ENCODE measurements at regions not wholly inside any gene's neighbourhood (a gene's known extent, or its start where the extent isn't known, plus 50 kb on each side); places are given as distances from the start of the nearest gene placed in this dataset.

DNA sequence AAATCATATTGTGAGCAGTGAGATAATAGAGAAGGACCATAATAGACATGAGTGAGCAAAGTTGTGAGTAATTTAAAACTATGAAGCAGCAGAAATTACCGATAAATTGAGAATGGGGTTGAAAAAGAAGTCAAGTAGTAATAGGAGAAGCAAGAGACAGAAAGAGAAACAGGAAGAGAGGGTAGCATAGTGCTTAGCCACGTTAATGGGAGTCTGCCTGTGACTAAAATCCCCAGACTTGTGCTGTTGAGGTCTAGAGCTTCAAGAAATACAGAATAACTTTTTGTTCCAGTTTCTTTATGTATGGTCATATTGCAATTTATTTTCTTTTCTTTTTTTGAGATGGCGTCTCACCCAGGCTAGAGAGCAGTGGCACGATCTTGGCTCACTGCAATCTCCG lies 368.7 kb downstream of the METTL15 start:
- Mint-ChIP-seq H3K36me3 (no peaks in the 10 kb centered on the region), H3K27me3 (no peaks in the 10 kb centered on the region), H3K4me1 (no peaks in the 10 kb centered on the region), H3K4me3 (no peak overlapping the region), H3K27ac (no peak overlapping the region), H3K9me3 (no peaks in the 10 kb centered on the region)
- Histone ChIP-seq H3K4me1 (ENCODE audit: control insufficient read depth in 1 of 2, extremely low read depth in 1 of 2, insufficient read depth in 2 of 2, low read length in 2 of 2) (no peaks in the 10 kb centered on the region), H3K9me3 (no peaks in the 10 kb centered on the region), H3K27me3 (replicated peaks in 1 of 2; ENCODE audit: control insufficient read depth in 2 of 2, extremely low read depth in 1 of 2, insufficient read depth in 2 of 2, low read length in 1 of 2) (no peaks in the 10 kb centered on the region), H3K4me3 (ENCODE audit: control insufficient read depth in 1 of 2, extremely low read depth in 1 of 2, low read length in 1 of 2) (no peak overlapping the region), H3K27ac (ENCODE audit: low read length) (no peak overlapping the region), H3K36me3 (ENCODE audit: control insufficient read depth in 2 of 2, extremely low read depth in 1 of 2, insufficient read depth in 1 of 2, low read length in 1 of 2) (no peaks in the 10 kb centered on the region)
- 75% methylated on average over 1 of the region's 5 CpGs for WGBS (ENCODE audit: insufficient coverage)
- ChIA-PET CTCF (no interaction called here), POLR2A (no interaction called here)
- ATAC-seq (replicated peaks in 1 of 4), result no peak
- DNase-seq, result no peak

DNA sequence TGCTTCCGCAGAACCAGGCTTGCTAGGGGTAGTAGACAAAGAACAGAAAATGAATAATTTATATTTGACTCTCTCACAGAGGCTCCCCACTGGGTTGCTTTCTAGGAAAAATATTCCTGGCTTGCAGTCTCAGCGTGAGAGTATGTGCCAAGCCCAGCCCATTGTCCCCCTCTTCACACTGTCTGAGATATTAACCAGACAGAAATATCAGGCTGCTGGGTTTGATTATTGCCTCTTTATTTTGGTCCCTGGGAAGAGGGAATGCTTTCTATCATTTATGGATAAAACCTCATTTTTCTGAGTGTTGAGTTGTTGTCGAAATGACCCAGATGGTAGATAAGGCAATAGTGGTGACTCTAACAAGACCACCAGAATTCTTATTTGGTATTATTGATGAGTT lies 367.9 kb downstream of the METTL15 start:
- Histone ChIP-seq H3K27me3 (replicated peaks in 1 of 2; ENCODE audit: control insufficient read depth in 2 of 2, extremely low read depth in 1 of 2, insufficient read depth in 2 of 2, low read length in 1 of 2) (no peaks in the 10 kb centered on the region), H3K4me1 (ENCODE audit: control insufficient read depth in 1 of 2, extremely low read depth in 1 of 2, insufficient read depth in 2 of 2, low read length in 2 of 2) (no peaks in the 10 kb centered on the region), H3K36me3 (ENCODE audit: control insufficient read depth in 2 of 2, extremely low read depth in 1 of 2, insufficient read depth in 1 of 2, low read length in 1 of 2) (no peaks in the 10 kb centered on the region), H3K9me3 (no peaks in the 10 kb centered on the region), H3K4me3 (ENCODE audit: control insufficient read depth in 1 of 2, extremely low read depth in 1 of 2, low read length in 1 of 2) (no peak overlapping the region), H3K27ac (ENCODE audit: low read length) (no peak overlapping the region)
- H3K27ac Mint-ChIP-seq, result no peak overlapping the region
- DNase-seq, result no peak
- no peak for ATAC-seq (replicated peaks in 1 of 4)
- no CpG with 5 or more reads among the region's 3 CpGs for WGBS (ENCODE audit: insufficient coverage)
- no peaks in the 10 kb centered on the region for H3K27me3 Mint-ChIP-seq
- H3K9me3 Mint-ChIP-seq, result no peaks in the 10 kb centered on the region
- no peak overlapping the region for H3K4me3 Mint-ChIP-seq
- H3K4me1 Mint-ChIP-seq, result no peaks in the 10 kb centered on the region
- ChIA-PET POLR2A (no interaction called here), CTCF (interaction anchor here in 1 of 2 donors (0.6 kb wide), 1 partner anchor 541 kb away, joined by 3 read pairs; no protein-coding TSS in a partner anchor)
- no peaks in the 10 kb centered on the region for H3K36me3 Mint-ChIP-seq

DNA sequence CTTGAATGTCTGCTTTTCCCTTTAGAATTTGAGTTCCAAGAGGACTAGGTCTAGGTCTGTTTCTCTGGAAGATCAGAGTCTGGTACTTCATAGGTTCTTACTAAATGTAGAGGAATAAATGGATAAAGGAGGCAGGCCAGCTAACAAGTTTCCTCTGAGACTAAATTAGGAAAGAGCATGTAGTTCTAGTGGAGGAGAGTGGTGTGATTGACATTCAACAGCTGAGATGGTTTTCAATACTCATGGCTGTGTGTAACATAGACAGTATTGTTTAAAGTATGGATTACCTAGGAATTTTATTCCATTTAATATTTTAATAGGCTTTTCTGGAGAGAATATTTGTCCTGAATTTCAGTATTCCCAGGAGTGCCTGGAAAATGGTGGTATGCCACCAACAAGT lies 364.7 kb downstream of the METTL15 start:
- H3K36me3 Mint-ChIP-seq, result no peaks in the 10 kb centered on the region
- Histone ChIP-seq H3K4me3 (ENCODE audit: control insufficient read depth in 1 of 2, extremely low read depth in 1 of 2, low read length in 1 of 2) (no peak overlapping the region), H3K27me3 (replicated peaks in 1 of 2; ENCODE audit: control insufficient read depth in 2 of 2, extremely low read depth in 1 of 2, insufficient read depth in 2 of 2, low read length in 1 of 2) (no peaks in the 10 kb centered on the region), H3K36me3 (ENCODE audit: control insufficient read depth in 2 of 2, extremely low read depth in 1 of 2, insufficient read depth in 1 of 2, low read length in 1 of 2) (no peaks in the 10 kb centered on the region), H3K27ac (ENCODE audit: low read length) (no peak overlapping the region), H3K4me1 (ENCODE audit: control insufficient read depth in 1 of 2, extremely low read depth in 1 of 2, insufficient read depth in 2 of 2, low read length in 2 of 2) (no peaks in the 10 kb centered on the region), H3K9me3 (no peaks in the 10 kb centered on the region)
- ATAC-seq (replicated peaks in 1 of 4), result no peak
- H3K4me3 Mint-ChIP-seq, result no peak overlapping the region
- POLR2A ChIA-PET, result no interaction called here
- no peak for DNase-seq
- CTCF ChIA-PET, result no interaction called here
- no peaks in the 10 kb centered on the region for H3K4me1 Mint-ChIP-seq
- H3K27ac Mint-ChIP-seq, result no peak overlapping the region
- no peaks in the 10 kb centered on the region for H3K27me3 Mint-ChIP-seq
- H3K9me3 Mint-ChIP-seq, result no peaks in the 10 kb centered on the region

DNA sequence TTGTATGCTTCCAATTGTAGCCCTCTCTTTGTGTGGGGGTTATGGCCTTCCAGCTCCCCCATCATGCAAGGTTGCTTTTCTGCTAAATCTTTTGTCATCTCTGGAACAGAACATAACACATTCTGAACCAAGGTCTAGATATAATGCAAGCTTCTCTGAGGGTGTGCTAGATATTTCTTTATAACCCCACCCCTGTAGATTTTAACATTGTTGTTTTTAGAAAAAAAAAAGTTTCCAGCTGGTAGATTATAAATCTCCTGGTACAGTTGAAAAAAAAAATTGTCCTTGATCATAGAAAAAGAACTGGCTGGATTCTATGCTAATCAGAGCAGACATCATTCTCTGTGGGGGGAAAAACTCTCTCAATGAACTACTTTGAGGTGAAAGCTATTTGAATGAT lies 363.3 kb downstream of the METTL15 start:
- H3K36me3 Mint-ChIP-seq, result no peaks in the 10 kb centered on the region
- no peaks in the 10 kb centered on the region for H3K36me3 ChIP-seq (ENCODE audit: control insufficient read depth in 2 of 2, extremely low read depth in 1 of 2, insufficient read depth in 1 of 2, low read length in 1 of 2)
- CTCF ChIA-PET, result no interaction called here

DNA sequence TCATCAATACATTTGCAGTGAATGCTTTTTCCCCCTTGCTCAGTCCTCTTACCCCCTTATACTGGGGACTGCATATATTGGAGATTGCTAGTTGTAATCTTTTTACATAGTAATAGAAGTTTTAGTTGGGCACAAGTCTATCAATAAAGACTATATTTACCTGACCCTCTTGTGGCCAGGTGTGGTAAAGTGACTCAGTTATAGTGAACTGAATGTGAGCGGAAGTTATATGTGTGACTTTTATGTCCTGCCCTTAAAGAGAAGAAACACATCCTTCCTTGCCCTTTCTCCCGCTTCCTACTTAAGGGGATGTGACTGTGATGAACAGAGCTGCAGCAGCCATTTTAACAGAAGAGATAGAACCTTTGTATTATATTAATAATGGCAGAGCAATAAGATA lies 362.0 kb downstream of the METTL15 start:
- Mint-ChIP-seq H3K36me3 (no peaks in the 10 kb centered on the region), H3K4me3 (no peak overlapping the region), H3K9me3 (peaks cover 0 to 3% (median 0%) of the 10 kb centered on the region in 3 donors), H3K27ac (no peak overlapping the region), H3K27me3 (no peaks in the 10 kb centered on the region), H3K4me1 (no peaks in the 10 kb centered on the region)
- Histone ChIP-seq H3K4me3 (ENCODE audit: control insufficient read depth in 1 of 2, extremely low read depth in 1 of 2, low read length in 1 of 2) (no peak overlapping the region), H3K36me3 (ENCODE audit: control insufficient read depth in 2 of 2, extremely low read depth in 1 of 2, insufficient read depth in 1 of 2, low read length in 1 of 2) (no peaks in the 10 kb centered on the region), H3K27me3 (replicated peaks in 1 of 2; ENCODE audit: control insufficient read depth in 2 of 2, extremely low read depth in 1 of 2, insufficient read depth in 2 of 2, low read length in 1 of 2) (no peaks in the 10 kb centered on the region), H3K9me3 (no peaks in the 10 kb centered on the region), H3K4me1 (ENCODE audit: control insufficient read depth in 1 of 2, extremely low read depth in 1 of 2, insufficient read depth in 2 of 2, low read length in 2 of 2) (no peaks in the 10 kb centered on the region), H3K27ac (ENCODE audit: low read length) (no peak overlapping the region)
- no CpG with 5 or more reads among the region's 2 CpGs for WGBS (ENCODE audit: insufficient coverage)
- ChIA-PET POLR2A (no interaction called here), CTCF (no interaction called here)
- ATAC-seq (replicated peaks in 1 of 4) (no peak), DNase-seq (no peak)

More for the DNA sequence above, 363.3 kb downstream of the METTL15 start:
- Mint-ChIP-seq H3K4me1 (no peaks in the 10 kb centered on the region), H3K9me3 (peaks cover 0 to 3% (median 0%) of the 10 kb centered on the region in 3 donors), H3K4me3 (no peak overlapping the region), H3K27me3 (no peaks in the 10 kb centered on the region), H3K27ac (no peak overlapping the region)
- POLR2A ChIA-PET, result no interaction called here
- H3K27ac ChIP-seq (ENCODE audit: low read length), result no peak overlapping the region
- H3K9me3 ChIP-seq, result no peaks in the 10 kb centered on the region
- no peak overlapping the region for H3K4me3 ChIP-seq (ENCODE audit: control insufficient read depth in 1 of 2, extremely low read depth in 1 of 2, low read length in 1 of 2)
- no peaks in the 10 kb centered on the region for H3K4me1 ChIP-seq (ENCODE audit: control insufficient read depth in 1 of 2, extremely low read depth in 1 of 2, insufficient read depth in 2 of 2, low read length in 2 of 2)
- DNase-seq (no peak), ATAC-seq (replicated peaks in 1 of 4) (no peak)
- H3K27me3 ChIP-seq (replicated peaks in 1 of 2; ENCODE audit: control insufficient read depth in 2 of 2, extremely low read depth in 1 of 2, insufficient read depth in 2 of 2, low read length in 1 of 2), result no peaks in the 10 kb centered on the region

DNA sequence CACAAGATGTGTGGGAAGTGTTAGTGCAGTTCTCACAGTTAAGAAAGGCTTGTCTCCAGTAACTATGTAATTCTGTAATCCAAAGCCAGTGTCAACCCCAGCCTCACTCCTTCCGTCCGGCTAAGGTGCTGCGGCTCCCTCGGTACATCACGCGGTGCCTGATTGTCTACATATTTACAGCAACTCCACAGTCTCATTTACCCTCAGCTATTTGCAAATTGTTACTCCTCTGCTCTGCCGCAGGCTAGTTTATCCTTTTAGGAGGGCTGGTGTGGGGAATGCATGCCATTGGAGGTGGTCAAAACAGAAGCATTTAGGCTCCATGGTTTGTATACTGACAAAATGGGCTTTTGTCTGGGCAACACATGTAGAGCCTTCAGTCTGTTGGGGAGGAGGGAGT lies 358.3 kb downstream of the METTL15 start:
- Histone ChIP-seq H3K4me3 (ENCODE audit: control insufficient read depth in 1 of 2, extremely low read depth in 1 of 2, low read length in 1 of 2) (no peak overlapping the region), H3K9me3 (no peaks in the 10 kb centered on the region), H3K4me1 (ENCODE audit: control insufficient read depth in 1 of 2, extremely low read depth in 1 of 2, insufficient read depth in 2 of 2, low read length in 2 of 2) (no peaks in the 10 kb centered on the region), H3K36me3 (ENCODE audit: control insufficient read depth in 2 of 2, extremely low read depth in 1 of 2, insufficient read depth in 1 of 2, low read length in 1 of 2) (no peaks in the 10 kb centered on the region), H3K27me3 (replicated peaks in 1 of 2; ENCODE audit: control insufficient read depth in 2 of 2, extremely low read depth in 1 of 2, insufficient read depth in 2 of 2, low read length in 1 of 2) (no peaks in the 10 kb centered on the region), H3K27ac (ENCODE audit: low read length) (no peak overlapping the region)
- H3K4me1 Mint-ChIP-seq, result no peaks in the 10 kb centered on the region
- 100% methylated on average over 2 of the region's 7 CpGs for whole genome bisulfite sequencing (ENCODE audit: insufficient coverage)
- no peak overlapping the region for H3K27ac Mint-ChIP-seq
- H3K9me3 Mint-ChIP-seq, result peaks cover 0 to 6% (median 0%) of the 10 kb centered on the region in 3 donors
- DNase-seq, result no peak
- H3K36me3 Mint-ChIP-seq, result no peaks in the 10 kb centered on the region
- ATAC-seq (replicated peaks in 1 of 4), result no peak
- CTCF ChIA-PET, result no interaction called here
- H3K4me3 Mint-ChIP-seq, result no peak overlapping the region
- H3K27me3 Mint-ChIP-seq, result no peaks in the 10 kb centered on the region
- POLR2A ChIA-PET, result no interaction called here

DNA sequence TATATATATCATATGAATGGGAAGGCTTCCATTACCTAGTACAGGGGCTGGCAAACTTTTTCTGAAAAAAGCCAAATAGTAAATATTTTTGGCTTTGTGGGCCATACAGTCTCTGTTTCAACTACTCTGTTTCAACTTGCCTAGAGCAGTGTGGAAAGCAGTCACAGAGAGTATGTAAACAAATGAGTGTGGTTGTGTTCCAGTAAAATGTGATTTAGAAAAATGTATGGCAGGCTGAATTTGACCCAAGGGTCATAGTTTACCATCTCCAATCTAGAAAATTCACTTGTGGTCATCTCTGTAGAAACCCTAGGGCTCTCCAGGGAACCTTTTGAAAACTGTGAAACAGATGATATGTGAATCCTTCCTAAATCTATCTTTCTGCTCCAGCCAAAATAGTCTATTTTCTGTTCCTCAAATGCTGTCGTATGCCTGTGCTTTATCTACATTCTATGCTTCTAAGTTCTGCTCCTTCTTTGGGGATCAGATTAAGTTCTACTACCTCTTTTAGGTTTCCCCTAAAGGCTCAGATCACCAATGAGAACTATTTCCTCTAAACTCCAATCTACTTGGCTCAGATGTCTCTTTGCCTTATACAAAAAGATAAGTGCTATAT lies 356.2 kb downstream of the METTL15 start:
- no peak overlapping the region for H3K4me3 Mint-ChIP-seq

More for the DNA sequence above, 356.2 kb downstream of the METTL15 start:
- WGBS (ENCODE audit: insufficient coverage), result 57% methylated on average over 1 of the region's 1 CpG
- no peak for ATAC-seq (replicated peaks in 1 of 4)
- Mint-ChIP-seq H3K27me3 (no peaks in the 10 kb centered on the region), H3K4me1 (no peaks in the 10 kb centered on the region), H3K27ac (no peak overlapping the region), H3K36me3 (no peaks in the 10 kb centered on the region), H3K9me3 (peaks cover 0 to 6% (median 0%) of the 10 kb centered on the region in 3 donors)
- POLR2A ChIA-PET, result no interaction called here
- DNase-seq, result no peak
- Histone ChIP-seq H3K9me3 (no peaks in the 10 kb centered on the region), H3K4me3 (ENCODE audit: control insufficient read depth in 1 of 2, extremely low read depth in 1 of 2, low read length in 1 of 2) (no peak overlapping the region), H3K27me3 (replicated peaks in 1 of 2; ENCODE audit: control insufficient read depth in 2 of 2, extremely low read depth in 1 of 2, insufficient read depth in 2 of 2, low read length in 1 of 2) (no peaks in the 10 kb centered on the region), H3K36me3 (ENCODE audit: control insufficient read depth in 2 of 2, extremely low read depth in 1 of 2, insufficient read depth in 1 of 2, low read length in 1 of 2) (no peaks in the 10 kb centered on the region), H3K4me1 (ENCODE audit: control insufficient read depth in 1 of 2, extremely low read depth in 1 of 2, insufficient read depth in 2 of 2, low read length in 2 of 2) (no peaks in the 10 kb centered on the region), H3K27ac (ENCODE audit: low read length) (no peak overlapping the region)
- CTCF ChIA-PET, result no interaction called here
